ENCODE measurements at regions not wholly inside any gene's neighbourhood (a gene's known extent, or its start where the extent isn't known, plus 50 kb on each side); places are given as distances from the start of the nearest gene placed in this dataset.
"Not testable (repeated sequence)": the region's sequence is repeated elsewhere in the genome, so short reads cannot be mapped to it uniquely, and the experiment has no call there.

DNA sequence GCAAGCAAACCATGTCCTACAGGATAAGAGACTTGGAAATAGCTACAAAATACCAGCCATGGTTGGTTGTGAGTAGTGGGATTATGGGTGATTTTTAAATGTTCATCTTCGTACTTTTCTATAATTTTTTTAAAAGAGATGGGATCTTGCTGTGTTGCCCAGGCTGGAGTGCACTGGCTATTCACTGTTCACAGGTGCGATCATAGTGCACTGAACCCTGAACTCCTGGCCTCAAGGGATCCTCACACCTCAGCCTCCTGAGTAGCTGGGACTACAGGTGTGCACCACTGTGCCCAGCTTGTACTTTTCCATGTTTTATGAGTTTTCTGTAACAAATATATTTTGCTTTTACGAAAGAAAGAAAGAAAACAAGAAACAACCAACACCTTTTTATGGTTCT is 224.2 kb downstream of the FOXD2 start:
- no peak for DNase-seq (ENCODE audit: low read depth)
- in situ Hi-C loops (cut with HindIII; ENCODE audit: low pct_unique_long_range_greater_than_20kb, low sequenced_read_pairs), result no loop called here

GRCh38 chr1:47663286-47663685 is 225.4 kb downstream of the FOXD2 start:
- DNase-seq (ENCODE audit: low read depth), result no peak
- in situ Hi-C loops (cut with HindIII; ENCODE audit: low pct_unique_long_range_greater_than_20kb, low sequenced_read_pairs), result no loop called here

- in situ Hi-C loops (cut with HindIII; ENCODE audit: low pct_unique_long_range_greater_than_20kb, low sequenced_read_pairs), result no loop called here
Observed at GRCh38 chr1:47664356-47664755, 226.5 kb downstream of the FOXD2 start.

DNA sequence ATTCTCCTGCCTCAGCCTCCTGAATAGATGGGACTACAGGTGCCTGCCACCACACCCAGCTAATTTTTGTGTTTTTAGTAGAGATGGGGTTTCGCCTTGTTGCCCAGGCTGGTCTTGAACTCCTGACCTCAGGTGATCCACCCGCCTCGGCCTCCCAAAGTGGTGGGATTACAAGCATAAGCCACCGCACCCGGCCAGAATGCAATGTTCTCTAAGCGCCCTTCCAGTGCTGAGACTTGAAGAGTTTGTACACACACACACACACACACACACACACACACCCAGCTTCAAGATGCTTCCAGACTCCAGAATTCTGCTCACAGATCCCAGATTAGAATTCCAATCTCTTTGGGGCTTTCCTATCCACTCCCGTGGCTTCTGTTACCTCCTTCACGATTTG is 227.1 kb downstream of the FOXD2 start:
- in situ Hi-C loops (cut with HindIII; ENCODE audit: low pct_unique_long_range_greater_than_20kb, low sequenced_read_pairs); DNase-seq (ENCODE audit: low read depth): not testable (repeated sequence)

More at GRCh38 chr1:47664356-47664755, 226.5 kb downstream of the FOXD2 start:
- DNase-seq (ENCODE audit: low read depth), result no peak

DNA sequence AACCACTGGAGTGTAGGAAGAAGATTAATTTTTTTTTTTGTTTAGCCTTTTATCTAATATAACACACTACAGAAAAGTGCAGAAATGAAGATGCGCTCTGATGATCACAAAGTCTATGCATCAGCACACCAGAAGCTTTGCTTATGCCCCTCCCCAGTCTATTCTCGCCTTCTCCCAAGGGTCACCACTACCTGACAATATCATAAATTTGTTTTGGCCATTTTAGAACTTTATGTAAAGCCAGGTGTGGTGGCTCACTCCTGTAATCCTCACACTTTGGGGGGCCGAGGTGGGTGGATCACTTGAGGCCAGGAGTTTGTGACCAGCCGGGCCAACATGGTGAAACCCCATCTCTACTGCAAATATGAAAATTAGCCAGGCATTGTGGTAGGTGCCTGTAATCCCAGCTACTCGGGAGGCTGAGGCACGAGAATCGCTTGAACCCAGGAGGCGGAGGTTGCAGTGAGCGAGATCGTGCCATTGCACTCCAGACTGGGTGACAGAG is 231.3 kb downstream of the FOXD2 start:
- DNase-seq (ENCODE audit: low read depth), result no peak
- in situ Hi-C loops (cut with HindIII; ENCODE audit: low pct_unique_long_range_greater_than_20kb, low sequenced_read_pairs), result no loop called here

DNA sequence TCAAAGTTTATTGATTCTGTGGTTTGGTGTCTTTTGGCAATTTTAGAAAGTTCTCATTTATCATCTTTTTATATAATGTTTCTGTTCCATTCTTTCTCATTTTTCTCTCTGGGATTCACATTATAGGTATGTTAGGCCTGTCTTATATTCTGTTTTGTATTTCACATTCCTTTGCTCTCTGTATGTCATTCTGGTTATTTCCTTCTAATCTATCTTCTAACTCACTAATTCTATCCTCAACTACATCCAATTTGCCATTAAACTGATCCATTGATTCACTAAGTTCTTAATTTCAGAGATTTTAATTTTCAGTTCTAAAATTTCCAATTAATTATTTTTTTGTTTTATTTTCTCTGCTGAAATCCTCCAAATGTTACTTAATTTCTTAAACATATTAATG is 234.8 kb downstream of the FOXD2 start:
- in situ Hi-C loops (cut with HindIII; ENCODE audit: low pct_unique_long_range_greater_than_20kb, low sequenced_read_pairs), result no loop called here
- DNase-seq (ENCODE audit: low read depth), result no peak

GRCh38 chr1:47674189-47674588 is 236.3 kb downstream of the FOXD2 start:
- in situ Hi-C loops (cut with HindIII; ENCODE audit: low pct_unique_long_range_greater_than_20kb, low sequenced_read_pairs), result no loop called here
- no peak for DNase-seq (ENCODE audit: low read depth)

DNA sequence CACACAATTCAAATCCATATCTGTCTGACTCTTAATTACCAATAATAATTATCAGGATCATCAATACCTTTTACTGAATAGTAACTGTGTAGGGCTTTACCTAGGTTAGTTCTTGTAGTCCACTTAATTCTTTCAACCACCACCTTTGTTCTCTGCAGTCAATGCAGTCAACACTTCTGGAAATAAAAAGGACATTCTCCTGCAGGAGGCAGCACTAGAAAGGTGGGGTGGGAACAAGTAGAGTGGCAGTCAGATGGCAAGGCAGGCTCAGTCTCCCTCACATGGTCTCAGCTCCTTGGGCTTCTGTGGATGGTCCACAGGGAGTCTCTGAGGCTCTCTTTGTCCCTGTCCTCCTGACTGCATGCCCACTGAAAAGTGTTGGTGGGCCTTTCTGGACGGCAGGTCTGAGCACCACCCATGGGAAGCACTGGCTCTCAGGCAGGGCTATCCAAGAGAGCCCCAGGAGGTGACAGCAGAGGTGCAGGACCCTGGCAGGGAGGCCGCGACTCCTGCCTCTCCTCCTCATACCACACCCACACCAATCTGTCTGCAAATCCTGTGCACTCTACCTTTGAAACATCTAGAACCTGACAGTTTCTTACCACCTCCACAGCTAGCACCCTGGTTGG is 237.3 kb downstream of the FOXD2 start:
- in situ Hi-C loops (cut with HindIII; ENCODE audit: low pct_unique_long_range_greater_than_20kb, low sequenced_read_pairs), result no loop called here
- DNase-seq (ENCODE audit: low read depth), result no peak

DNA sequence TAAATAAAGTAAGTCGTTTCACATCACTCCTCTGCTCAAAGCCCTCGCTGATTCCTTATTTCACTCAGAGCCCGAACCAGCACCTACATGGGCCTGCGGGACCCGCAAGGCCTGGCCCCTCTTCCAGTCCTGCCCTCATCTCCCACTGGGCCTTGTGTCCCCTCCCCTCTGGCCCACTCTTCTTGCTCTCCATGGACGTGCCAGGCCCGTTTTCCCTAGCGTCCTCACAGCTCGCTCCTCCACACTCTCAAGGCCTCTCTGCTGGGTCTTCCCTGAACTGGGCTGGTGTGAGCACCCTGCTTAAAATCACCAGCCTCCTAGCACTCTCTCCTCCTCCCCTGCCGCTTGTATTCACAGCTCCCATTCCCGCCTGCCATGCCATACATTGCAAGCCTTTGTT is 237.9 kb downstream of the FOXD2 start:
- no peak for DNase-seq (ENCODE audit: low read depth)
- in situ Hi-C loops (cut with HindIII; ENCODE audit: low pct_unique_long_range_greater_than_20kb, low sequenced_read_pairs), result no loop called here

- DNase-seq (ENCODE audit: low read depth), result no peak
- in situ Hi-C loops (cut with HindIII; ENCODE audit: low pct_unique_long_range_greater_than_20kb, low sequenced_read_pairs), result no loop called here
Observed at GRCh38 chr1:47676311-47677054, 238.6 kb downstream of the FOXD2 start.

GRCh38 chr1:47677241-47677940 is 239.5 kb downstream of the FOXD2 start:
- in situ Hi-C loops (cut with HindIII; ENCODE audit: low pct_unique_long_range_greater_than_20kb, low sequenced_read_pairs), result no loop called here
- DNase-seq (ENCODE audit: low read depth), result no peak

- DNase-seq (ENCODE audit: low read depth), result no peak
- in situ Hi-C loops (cut with HindIII; ENCODE audit: low pct_unique_long_range_greater_than_20kb, low sequenced_read_pairs), result no loop called here
Observed at GRCh38 chr1:47678464-47678980, 240.7 kb downstream of the FOXD2 start.

GRCh38 chr1:47679301-47679791 is 241.5 kb downstream of the FOXD2 start:
- no peak for DNase-seq (ENCODE audit: low read depth)
- in situ Hi-C loops (cut with HindIII; ENCODE audit: low pct_unique_long_range_greater_than_20kb, low sequenced_read_pairs), result no loop called here

DNA sequence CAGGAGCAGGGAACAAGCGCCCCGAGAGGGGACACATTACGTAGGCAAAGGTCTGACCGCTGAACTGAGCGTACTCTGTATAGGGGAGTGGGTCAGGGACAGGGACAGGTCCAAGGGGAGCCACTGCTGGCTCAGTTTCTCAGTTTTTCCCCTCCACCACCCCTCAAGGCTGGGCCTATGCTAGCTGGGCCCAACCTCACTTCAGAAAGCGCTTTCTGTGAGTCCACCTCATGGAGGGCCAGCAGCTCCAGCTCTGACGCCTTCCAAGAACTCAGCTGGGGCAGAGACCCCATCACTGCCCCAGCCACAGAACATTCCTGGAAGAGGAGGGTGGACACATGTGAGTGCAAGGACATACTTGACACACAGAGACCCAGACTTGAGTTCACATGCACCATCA is 242.0 kb downstream of the FOXD2 start:
- no peak for DNase-seq (ENCODE audit: low read depth)
- in situ Hi-C loops (cut with HindIII; ENCODE audit: low pct_unique_long_range_greater_than_20kb, low sequenced_read_pairs), result no loop called here

- DNase-seq (ENCODE audit: low read depth), result no peak
- in situ Hi-C loops (cut with HindIII; ENCODE audit: low pct_unique_long_range_greater_than_20kb, low sequenced_read_pairs), result no loop called here
Observed at GRCh38 chr1:47680815-47681475, 243.1 kb downstream of the FOXD2 start.

- in situ Hi-C loops (cut with HindIII; ENCODE audit: low pct_unique_long_range_greater_than_20kb, low sequenced_read_pairs), result no loop called here
- DNase-seq (ENCODE audit: low read depth), result no peak
Observed at GRCh38 chr1:47681735-47682134, 243.9 kb downstream of the FOXD2 start.

DNA sequence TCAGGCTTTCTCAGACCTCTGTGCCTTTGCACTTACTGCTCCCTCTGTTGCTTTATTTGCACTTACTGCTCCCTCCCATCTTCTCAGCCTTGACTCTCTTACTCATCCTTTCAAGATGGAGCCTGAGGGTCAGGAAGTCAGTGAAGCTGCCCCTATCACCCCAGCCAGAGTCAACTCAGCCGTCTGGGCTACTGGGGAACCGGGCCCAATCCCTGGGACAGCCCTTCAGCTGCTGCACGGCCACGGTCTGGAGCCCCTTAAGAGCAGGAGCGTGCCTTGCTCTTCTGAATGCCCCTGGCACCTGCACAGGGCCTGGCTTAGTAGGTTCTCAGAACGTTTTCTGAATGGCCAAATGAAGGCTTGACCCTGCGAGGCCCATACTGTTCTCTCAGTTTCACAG is 244.4 kb downstream of the FOXD2 start:
- in situ Hi-C loops (cut with HindIII; ENCODE audit: low pct_unique_long_range_greater_than_20kb, low sequenced_read_pairs), result no loop called here

DNA sequence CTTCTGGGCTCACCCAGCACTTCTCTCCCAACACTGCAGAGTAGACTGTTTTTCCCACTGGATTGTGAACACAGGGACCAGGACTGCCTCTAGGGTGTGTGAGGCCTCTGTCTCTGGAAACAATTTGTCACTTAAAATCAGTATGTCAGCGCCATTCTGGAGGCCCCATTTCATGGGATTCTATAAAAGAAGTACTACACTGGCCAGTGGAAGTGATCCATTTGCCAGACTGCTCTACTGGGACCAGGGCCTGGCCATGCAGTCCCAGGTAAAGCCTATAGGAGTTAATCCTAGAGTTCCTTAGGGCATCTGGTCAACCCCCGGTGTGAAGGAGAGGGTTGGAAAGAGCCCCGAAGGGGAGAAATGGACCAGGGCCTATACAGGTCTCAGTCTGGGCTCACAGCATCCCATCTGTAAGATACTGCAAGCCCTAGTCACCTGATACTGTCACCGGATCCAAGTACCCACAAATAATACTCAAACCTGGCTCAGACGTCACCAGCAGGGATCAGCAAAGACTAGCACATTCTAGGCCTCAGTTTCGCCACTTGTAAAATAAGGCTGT is 245.0 kb downstream of the FOXD2 start:
- DNase-seq (ENCODE audit: low read depth), result no peak
- in situ Hi-C loops (cut with HindIII; ENCODE audit: low pct_unique_long_range_greater_than_20kb, low sequenced_read_pairs), result no loop called here

More for the DNA sequence above, 244.4 kb downstream of the FOXD2 start:
- no peak for DNase-seq (ENCODE audit: low read depth)
